ENCODE measurements at regions not wholly inside any gene's neighbourhood (a gene's known extent, or its start where the extent isn't known, plus 50 kb on each side); places are given as distances from the start of the nearest gene placed in this dataset.

GRCh38 chr15:94033014-94033682 lies 198.2 kb upstream of the MCTP2 start:
- ATAC-seq (no peak), DNase-seq (no peak)
- H3K4me3 ChIP-seq, result no peak overlapping the region
- intact Hi-C loops (cut with DNase I), result no loop called here
- H3K9me3 ChIP-seq, result no peaks in the 10 kb centered on the region
- WGBS, 4 donors, result 66 to 75% (median 67%) methylated on average over 8 of the region's 8 CpGs
- H3K36me3 ChIP-seq, result no peaks in the 10 kb centered on the region
- peaks cover 0 to 5% (median 0%) of the 10 kb centered on the region in 9 donors for H3K27me3 ChIP-seq
- no peak overlapping the region for H3K27ac ChIP-seq
- no peak for TF ChIP-seq POLR2A (IDR thresholded peaks at IDR 0.05)
- TF ChIP-seq, protein P1, sequence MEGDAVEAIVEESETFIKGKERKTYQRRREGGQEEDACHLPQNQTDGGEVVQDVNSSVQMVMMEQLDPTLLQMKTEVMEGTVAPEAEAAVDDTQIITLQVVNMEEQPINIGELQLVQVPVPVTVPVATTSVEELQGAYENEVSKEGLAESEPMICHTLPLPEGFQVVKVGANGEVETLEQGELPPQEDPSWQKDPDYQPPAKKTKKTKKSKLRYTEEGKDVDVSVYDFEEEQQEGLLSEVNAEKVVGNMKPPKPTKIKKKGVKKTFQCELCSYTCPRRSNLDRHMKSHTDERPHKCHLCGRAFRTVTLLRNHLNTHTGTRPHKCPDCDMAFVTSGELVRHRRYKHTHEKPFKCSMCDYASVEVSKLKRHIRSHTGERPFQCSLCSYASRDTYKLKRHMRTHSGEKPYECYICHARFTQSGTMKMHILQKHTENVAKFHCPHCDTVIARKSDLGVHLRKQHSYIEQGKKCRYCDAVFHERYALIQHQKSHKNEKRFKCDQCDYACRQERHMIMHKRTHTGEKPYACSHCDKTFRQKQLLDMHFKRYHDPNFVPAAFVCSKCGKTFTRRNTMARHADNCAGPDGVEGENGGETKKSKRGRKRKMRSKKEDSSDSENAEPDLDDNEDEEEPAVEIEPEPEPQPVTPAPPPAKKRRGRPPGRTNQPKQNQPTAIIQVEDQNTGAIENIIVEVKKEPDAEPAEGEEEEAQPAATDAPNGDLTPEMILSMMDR (IDR thresholded peaks at IDR 0.05), result no peak
- H3K4me1 ChIP-seq, result no peaks in the 10 kb centered on the region

DNA sequence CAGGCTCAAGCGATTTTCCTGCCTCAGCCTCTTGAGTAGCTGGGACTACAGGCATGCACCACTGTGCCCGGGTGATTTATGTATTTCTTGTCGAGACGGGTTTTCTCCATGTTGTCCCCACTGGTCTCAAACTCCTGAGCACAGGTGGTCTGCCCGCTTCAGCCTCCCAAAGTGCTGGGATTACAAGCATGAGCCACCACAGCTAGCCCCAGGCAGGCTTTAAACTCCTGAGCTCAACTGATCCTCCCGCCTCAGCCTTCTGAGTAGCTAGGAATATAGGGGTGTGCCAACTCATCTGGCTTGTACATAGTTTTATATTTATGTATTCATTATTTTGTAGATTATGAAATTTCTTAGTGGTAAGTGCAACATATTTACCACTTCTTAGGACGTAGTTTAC lies 198.8 kb upstream of the MCTP2 start:
- no peaks in the 10 kb centered on the region for H3K36me3 ChIP-seq
- DNase-seq, result no peak
- WGBS, 4 donors, result 88 to 93% (median 90%) methylated on average over 7 of the region's 7 CpGs
- intact Hi-C loops (cut with DNase I), result no loop called here
- H3K4me1 ChIP-seq, result no peaks in the 10 kb centered on the region
- TF ChIP-seq, protein P1 (IDR thresholded peaks at IDR 0.05), result no peak
- TF ChIP-seq POLR2A (IDR thresholded peaks at IDR 0.05), result no peak
- H3K9me3 ChIP-seq, result no peaks in the 10 kb centered on the region
- no peak overlapping the region for H3K27ac ChIP-seq
- ATAC-seq, result no peak
- H3K27me3 ChIP-seq, result peaks cover 0 to 5% (median 0%) of the 10 kb centered on the region in 9 donors
- H3K4me3 ChIP-seq, result no peak overlapping the region

DNA sequence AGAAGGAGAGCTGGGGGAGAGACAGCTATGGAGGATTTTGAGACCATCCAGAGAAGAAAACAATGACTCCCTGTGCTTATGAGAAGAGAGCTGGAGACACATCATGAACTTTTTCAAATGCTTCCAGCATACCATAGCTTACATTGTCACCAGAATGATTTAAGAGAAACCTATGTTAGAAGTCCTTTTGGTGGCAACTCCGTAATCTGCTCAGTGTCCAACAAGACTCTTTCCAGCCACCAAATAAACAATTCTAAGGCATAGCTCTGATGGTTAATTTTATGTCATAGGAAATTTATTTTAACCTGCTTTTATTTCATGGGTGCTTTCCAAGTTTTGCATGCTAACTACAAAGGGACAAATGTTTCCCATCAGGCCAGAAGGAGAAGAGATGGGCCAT lies 200.3 kb upstream of the MCTP2 start:
- TF ChIP-seq POLR2A (IDR thresholded peaks at IDR 0.05), result no peak
- TF ChIP-seq, protein P1 (IDR thresholded peaks at IDR 0.05), result no peak
- ATAC-seq (no peak), DNase-seq (no peak)
- Histone ChIP-seq H3K36me3 (no peaks in the 10 kb centered on the region), H3K27ac (peak overlapping the region in 1 of 12 donors; percentile 76), H3K4me3 (no peak overlapping the region), H3K9me3 (no peaks in the 10 kb centered on the region), H3K4me1 (no peaks in the 10 kb centered on the region), H3K27me3 (peaks cover 0 to 5% (median 0%) of the 10 kb centered on the region in 9 donors)
- WGBS, 4 donors, result 86 to 93% (median 91%) methylated on average over 1 of the region's 1 CpG
- intact Hi-C loops (cut with DNase I), result no loop called here

GRCh38 chr15:94029495-94029894 lies 201.9 kb upstream of the MCTP2 start:
- no peaks in the 10 kb centered on the region for H3K36me3 ChIP-seq
- DNase-seq (no peak), ATAC-seq (no peak)
- no peaks in the 10 kb centered on the region for H3K27me3 ChIP-seq
- H3K4me3 ChIP-seq, result no peak overlapping the region
- intact Hi-C loops (cut with DNase I), result no loop called here
- peak overlapping the region in 1 of 12 donors; percentile 76 for H3K27ac ChIP-seq
- no peaks in the 10 kb centered on the region for H3K9me3 ChIP-seq
- TF ChIP-seq POLR2A (IDR thresholded peaks at IDR 0.05), result no peak
- TF ChIP-seq, protein P1 (IDR thresholded peaks at IDR 0.05), result no peak
- 29 to 37% (median 29%) methylated on average over 1 of the region's 1 CpG for WGBS, 4 donors
- H3K4me1 ChIP-seq, result no peaks in the 10 kb centered on the region
